ENCODE measurements at regions not wholly inside any gene's neighbourhood (a gene's known extent, or its start where the extent isn't known, plus 50 kb on each side); places are given as distances from the start of the nearest gene placed in this dataset.

DNA sequence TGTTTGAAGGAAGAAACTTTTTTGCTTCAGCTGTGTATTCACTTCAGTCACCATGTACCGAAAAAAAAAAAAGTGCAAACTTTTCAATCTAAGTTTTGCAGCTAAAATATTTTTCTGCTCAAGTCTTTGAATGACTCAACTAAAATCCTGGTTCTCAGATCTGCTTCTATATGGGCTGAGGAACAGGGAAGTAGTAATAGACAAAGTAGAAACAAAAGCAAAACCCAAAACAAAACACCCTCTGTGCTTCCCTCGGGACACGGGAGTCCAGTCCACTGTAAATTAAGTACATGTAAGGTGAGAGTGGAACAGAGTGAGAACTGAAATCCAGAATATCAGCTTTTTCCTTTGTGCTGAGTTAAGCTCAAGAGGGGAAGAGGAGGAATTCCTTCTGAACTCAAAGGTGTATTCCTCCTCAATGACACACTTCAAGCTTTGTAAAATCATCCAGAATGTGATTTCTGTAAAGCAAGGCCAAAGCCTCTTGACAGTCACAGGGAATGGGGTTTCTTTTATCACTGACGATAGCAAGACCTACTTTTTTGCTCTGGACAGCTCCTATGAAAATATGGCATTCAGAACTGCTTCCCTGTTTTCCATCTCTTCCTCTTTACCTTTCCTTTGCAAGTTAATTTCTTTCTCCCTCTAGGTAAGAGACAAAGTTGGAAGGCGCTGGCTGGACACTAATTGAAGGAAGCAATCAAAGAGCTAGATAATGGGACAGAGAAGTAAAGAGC is 433.5 kb upstream of the MMADHC start:
- TF ChIP-seq, protein P1, sequence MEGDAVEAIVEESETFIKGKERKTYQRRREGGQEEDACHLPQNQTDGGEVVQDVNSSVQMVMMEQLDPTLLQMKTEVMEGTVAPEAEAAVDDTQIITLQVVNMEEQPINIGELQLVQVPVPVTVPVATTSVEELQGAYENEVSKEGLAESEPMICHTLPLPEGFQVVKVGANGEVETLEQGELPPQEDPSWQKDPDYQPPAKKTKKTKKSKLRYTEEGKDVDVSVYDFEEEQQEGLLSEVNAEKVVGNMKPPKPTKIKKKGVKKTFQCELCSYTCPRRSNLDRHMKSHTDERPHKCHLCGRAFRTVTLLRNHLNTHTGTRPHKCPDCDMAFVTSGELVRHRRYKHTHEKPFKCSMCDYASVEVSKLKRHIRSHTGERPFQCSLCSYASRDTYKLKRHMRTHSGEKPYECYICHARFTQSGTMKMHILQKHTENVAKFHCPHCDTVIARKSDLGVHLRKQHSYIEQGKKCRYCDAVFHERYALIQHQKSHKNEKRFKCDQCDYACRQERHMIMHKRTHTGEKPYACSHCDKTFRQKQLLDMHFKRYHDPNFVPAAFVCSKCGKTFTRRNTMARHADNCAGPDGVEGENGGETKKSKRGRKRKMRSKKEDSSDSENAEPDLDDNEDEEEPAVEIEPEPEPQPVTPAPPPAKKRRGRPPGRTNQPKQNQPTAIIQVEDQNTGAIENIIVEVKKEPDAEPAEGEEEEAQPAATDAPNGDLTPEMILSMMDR (IDR thresholded peaks at IDR 0.05) = no peak
- TF ChIP-seq POLR2A (IDR thresholded peaks at IDR 0.05) (no peak), EP300 (IDR thresholded peaks at IDR 0.05) (no peak)
